ENCODE measurements at regions not wholly inside any gene's neighbourhood (a gene's known extent, or its start where the extent isn't known, plus 50 kb on each side); places are given as distances from the start of the nearest gene placed in this dataset.

DNA sequence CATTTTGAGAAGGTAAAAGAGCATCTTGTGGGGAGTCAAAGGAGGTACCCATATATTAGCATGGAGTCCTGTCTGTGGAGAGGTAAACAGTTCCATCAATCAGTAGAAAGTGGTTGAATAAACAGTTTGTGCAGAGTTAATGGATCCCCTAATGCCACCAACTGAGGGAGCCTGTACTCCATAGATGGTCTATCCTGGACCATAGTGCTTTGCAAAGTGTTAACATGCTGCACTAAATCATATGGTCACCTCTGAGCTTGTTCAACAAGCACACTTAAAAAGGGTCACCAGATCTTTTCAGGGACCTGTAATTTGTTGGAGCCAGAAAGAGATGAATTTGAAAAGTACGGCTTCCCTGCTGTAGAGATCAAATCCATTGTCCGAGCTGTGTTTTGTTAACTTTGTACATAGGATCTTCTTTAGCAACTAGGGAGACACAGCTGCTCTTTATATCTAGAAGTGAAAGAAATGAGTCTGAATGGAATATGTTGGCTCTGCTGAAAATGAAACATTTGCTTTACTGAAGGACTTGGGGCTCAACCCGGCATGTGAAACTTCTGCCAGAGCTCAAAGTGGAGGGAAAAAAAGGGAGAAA, 366.4 kb downstream of the ETNK1 start:
- no peak for DNase-seq (ENCODE audit: low read depth)

DNA sequence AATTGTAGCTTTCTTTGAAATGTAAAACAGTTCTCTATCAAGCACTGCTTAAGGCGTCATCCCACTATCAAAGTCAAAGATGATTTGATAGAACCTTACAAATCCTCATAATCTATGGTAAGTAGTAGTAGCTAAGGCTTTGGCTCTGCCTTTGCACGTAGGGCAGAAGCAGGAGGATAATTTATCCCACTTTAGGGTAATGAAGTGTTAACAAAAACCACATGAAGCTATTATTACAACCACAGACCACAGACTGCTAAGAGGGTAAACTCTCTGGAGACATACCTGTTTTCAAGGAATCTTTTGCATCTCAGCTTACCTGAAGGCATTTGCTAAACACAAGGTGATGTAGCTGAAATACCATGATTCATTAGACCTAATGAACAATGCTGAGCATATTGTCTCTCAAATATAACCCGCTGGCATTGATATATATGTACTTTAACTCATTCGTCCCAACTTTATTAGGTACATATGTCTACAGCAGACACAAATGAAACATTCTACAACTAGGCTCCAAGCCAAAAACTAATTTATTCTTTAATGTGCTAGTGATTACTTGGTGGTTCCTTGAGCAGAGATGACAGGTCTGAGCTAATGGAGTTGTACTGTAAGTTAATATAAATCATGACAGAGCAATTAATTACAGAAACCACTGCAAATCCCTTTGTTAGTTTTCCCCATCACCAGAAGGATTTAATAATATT, 368.8 kb downstream of the ETNK1 start:
- no peak for DNase-seq (ENCODE audit: low read depth)

DNA sequence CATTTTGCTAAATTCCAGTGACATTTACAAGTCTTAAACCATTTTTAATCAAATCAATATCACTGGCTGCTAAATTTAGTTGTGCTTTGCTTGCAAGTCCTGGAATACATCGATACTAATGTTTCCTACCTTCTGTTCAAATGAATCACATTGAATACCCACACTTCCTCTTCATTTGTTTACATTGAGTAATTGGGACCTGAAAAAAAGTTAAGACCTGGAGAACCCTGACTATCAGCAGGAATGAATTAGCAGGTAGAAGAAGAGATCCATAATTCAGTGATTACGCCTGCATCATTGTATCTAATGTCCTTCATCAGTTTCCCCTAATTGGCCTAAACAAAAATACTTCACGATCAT, 369.3 kb downstream of the ETNK1 start:
- no peak for DNase-seq (ENCODE audit: low read depth)

DNA sequence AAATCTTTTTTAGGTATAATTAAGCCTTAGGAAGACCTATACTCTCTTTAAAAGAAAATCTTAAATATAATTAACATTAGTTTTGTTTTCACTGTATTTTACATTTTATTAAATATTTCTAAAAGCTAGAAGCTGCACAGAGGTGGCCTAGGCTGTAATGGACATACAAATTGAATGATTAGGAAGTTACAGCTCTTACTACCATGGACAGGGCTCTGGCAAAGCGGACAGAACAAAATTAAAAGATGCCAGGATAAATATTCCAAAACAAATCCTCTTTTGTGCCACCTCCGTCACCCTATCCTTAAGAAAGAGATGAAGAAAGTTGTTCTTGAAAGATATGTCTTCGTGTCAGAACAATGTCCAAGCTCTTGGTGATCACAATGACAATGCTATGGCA, 376.5 kb downstream of the ETNK1 start:
- DNase-seq (ENCODE audit: low read depth), result no peak

DNA sequence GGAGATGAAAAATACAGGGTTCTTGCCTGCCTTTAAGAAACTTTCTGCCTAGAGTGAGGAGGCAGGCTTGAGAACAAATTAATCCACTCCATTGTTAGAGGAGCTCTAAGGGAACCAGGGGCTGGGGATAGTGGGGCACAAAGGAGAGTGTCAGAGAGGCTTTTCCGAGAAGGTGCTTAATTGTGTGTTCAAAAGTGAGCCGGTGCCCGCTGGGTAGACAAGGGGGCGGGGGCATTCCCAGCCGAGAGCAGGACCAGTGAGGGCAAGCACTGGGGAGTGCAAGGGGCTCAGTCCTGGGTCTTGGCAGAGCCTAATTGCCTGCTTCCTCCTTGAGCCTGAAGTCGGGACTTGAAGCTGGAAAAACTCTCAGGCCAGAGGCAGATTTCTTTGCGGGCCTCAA, 377.4 kb downstream of the ETNK1 start:
- DNase-seq (ENCODE audit: low read depth), result no peak

DNA sequence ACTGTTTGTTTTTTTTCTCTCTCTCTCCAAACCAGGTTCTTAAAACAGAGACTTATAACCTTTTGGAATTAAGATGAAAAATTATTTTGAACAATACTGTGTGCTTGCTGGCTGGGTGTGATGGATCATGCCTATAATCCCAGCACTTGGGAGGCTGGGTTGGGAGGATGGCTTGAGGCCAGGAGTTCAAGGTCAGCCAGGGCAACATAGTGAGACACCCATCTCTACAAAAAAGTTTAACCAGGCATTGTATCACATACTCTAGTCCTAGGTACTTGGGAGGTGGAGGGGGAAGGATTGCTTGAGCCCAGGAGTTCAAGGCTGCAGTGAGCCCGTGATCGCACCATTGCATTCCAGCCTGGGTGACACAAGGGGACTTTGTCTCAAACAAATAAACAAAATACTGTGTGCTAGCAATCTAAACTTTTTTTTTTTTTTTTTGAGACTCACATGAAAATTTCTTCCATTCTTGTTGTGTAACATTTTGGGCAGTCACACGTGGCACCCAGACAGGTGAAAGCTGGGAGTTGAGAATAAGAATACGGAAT, 379.6 kb downstream of the ETNK1 start:
- DNase-seq (ENCODE audit: low read depth), result no peak

DNA sequence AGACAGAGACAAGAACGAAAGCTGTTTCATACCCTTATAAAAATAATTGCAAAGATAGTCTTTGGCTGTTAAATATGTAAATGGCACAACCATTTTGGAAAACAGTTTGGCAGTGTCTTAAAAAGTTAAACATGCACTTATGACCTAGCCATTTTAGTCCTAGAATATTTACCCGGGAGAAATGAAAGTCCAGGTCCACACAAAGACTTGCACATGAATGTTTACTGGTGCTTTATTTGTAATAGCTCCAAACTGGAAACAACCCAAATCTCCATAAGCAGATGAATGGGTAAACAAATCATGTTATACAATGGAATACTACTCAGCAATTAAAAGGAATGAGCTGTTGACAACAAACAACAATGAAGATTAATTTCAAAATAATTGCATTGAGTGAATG, 380.4 kb downstream of the ETNK1 start:
- DNase-seq (ENCODE audit: low read depth), result no peak

DNA sequence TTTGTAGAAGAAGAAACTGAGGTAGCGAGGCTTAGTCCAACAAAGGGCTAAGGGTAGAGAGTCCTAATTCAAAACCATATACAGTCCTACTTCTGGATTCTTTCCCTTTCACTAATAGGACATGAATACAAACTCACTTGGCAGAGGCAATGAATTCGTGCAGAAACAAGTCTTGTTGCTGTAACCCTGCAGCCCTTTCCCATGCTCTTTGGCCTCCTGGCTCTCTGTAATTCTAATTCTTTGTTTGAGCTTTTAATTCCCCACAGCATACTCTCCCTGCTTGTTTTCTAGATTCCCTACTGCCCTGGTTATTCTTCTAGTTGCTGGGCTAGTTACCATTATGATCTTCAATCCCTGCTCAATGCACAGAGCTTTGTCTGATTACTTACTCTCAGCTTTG, 381.4 kb downstream of the ETNK1 start:
- DNase-seq (ENCODE audit: low read depth), result no peak

DNA sequence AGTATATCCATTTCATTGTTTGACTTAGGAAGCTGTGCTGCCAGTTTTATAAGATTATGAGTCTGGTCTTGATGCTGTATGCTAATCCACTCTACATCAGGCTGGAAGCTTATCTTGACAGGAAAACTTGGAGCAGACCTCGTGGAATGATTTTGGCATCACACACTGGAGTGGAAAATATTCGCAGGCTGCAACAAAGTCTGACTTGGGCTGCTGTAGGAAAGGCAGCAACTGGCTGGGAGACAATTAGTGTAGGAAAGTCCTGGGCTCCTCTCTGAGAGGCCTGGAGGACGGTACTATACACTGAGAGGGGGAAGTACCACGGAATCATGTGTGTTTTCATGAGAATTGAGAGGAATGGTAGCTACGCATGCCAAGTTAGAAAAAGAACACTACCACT, 383.7 kb downstream of the ETNK1 start:
- no peak for DNase-seq (ENCODE audit: low read depth)

DNA sequence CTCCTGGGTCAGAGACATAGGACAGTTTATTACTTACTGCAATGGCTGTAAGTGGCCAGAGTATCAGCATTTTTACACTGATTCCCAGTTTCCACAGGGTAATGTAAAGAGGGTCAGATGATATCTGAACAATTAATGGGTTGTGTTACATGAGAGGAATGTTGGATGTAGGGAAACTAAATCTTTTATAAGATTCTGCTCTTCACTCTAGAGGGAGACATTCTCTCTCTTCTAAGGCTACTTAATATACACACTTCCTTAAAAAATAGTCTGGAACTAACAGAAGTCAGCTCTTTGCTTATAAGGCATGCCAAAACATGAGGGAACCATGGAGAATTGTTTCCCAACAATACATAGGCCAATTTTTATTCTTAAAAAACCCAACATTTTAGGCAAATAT, 389.8 kb downstream of the ETNK1 start:
- no peak for DNase-seq (ENCODE audit: low read depth)

DNA sequence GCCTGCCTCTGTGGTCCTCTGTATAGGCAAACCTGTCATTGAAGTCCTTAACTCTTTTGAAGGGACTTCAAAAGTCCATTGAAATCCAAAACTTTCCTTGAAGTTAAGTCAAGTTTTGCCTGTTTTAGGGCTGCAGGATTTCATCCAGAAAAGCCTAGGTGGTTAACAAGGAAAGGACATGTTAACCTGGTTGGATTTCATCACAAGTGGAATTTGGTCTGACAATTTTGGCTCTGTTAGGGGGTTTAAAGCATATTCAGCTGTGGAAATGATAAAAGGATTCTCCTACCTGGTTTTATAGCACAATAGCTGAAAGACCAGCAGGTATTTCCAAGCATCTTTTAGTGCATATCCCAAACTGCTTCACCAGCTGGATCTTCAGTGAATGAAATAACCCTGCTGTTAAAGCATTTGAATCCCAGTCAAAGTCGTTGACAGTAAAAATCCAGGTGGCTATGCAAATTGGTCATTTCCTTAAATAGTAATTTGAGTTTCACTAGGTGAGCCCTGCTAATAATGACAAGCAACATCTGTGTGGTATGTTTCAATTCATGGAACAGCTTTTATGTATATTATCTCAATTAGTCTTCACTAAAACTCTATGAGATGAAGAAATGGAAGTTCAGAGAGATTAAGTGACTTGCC, 400.5 kb downstream of the ETNK1 start:
- no peak for DNase-seq (ENCODE audit: low read depth)

DNA sequence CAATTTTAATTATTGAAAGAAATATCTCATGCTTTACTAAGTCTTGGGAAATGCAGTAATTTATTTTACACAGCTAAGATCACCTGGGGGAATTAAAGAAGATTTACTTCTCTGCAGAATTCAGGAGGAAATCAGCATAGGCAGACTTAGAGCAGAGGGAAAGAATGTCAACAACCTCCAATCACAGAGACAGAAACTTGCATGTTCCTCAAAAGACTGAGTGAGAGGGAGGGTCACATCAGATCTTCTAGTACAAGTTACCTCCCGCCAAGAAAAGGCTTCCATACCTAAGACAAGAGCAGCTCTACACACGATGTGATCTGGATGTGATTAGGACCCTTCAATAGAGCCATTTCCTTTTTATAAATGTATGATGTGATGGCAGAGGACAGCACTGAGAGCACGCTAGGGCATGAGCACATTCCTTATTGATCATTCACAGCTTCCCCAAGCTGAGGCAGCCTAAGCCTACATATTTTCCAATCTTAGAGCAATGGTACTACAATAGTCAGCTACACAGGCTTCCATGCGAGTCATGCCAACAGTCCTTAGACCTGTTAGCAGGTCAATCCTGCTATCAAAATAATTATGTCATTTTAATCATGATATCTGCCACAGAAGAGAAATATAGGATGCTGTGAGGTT, 403.3 kb downstream of the ETNK1 start:
- no peak for DNase-seq (ENCODE audit: low read depth)

DNA sequence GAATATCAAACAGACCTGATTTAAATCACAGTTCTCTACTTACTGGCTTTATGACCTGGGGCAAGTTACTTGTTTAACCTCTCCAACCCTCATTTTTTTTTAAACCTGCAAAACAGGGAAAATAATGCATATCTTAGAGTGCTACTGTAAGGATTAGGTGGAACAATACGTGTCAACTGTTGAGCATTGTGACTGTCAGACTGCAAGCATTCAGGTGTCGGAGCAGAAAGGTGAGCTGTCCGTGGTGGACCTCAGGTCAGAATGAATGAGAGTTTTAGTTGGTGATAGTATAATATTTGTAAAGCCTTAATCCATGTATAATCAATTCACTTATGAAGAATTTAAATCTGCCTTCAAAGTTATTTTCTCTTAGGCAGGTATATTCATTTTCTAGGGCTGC, 404.2 kb downstream of the ETNK1 start:
- DNase-seq (ENCODE audit: low read depth), result no peak

DNA sequence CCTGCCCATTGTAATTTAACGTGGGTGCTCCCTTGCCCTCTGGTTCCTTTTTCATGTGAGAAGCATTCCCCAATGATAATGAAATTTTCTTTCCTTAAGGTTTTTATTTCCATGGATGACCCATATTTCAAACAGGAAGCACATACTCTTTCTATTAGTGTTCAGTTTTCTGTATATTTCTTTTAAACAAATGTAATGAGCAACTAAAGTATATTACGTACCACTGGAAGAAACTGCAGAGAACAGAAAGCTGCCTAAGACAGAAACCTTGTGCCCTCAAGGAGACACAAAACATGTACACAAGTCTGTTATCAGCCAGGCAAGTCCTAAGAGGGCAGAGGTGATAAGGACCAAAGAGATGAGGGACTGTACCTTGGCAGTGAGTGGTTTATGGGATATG, 414.9 kb downstream of the ETNK1 start:
- no peak for DNase-seq (ENCODE audit: low read depth)

DNA sequence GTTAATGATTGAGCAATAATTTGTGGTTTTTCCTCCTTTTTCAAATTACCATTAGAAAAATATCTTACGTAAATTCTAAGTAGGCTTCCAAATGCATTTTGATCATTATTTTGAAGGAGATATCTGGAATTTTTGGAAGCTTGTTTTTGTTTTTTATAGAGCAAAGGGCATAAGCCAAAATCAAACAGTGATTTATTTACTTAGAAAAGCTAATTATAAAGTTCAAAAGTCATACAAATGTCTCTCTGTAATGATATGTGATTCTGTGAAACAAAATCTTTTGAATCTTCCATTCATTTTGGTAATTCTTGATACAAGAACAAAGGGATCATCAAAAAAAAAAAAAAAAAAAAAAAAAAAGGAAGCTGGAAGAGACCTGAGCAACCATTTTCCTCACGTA, 416.8 kb downstream of the ETNK1 start:
- DNase-seq (ENCODE audit: low read depth), result no peak

DNA sequence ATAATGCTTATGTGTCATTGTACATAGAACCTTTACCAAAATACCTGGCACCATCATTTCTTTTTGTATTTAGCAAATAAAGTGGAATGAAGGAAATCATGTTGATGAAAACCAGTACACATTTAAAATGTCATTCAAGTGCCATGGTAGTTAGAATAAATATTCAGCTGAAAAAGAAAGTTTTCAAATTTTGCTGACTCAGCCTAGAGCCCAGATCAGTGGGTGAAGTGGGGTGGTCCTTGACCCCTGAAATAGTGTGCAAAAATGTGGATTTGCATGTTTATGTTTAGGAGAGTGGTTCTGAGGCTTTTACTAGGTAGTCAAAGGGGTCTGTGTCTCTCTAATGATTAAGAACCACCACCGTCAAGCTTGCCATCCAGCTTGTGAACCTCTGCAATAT, 418.7 kb downstream of the ETNK1 start:
- DNase-seq (ENCODE audit: low read depth), result no peak

DNA sequence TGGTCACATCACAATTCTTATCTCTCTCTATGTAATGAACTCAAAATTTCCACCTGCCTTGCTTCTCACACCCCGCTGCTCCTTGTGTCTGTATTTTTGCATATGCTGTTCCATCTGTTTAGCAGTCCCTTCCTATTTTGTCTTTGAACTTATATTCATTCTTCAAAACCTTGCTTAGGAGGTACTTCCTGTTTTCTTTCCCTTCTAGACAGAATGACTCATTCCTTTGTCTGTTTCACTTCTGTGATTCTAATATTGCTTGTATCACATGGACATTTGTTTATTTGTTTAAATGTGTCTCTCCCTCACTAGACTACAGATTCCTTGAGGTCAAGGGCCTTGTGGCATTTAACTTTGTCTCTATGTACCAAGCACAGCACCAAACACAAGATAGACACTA, 424.2 kb downstream of the ETNK1 start:
- no peak for DNase-seq (ENCODE audit: low read depth)

DNA sequence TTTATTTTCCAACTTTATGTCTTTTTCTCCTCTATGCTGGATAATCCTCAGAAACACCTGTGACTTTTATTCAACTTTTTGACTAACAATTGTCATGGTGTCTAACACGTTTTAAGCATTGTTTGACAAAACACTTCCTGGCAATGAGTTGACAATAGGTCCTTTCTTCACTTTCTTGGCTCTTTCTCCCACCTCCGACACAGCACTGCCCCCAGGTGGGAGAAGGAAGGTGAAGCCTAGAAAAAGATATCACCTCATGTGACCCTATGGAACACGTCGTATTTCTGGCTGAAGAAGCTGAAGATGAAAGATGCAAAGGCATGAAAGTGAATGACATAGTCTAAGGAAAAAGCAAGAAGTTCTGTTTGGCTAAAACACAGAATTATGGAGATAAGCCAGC, 430.0 kb downstream of the ETNK1 start:
- DNase-seq (ENCODE audit: low read depth), result no peak

DNA sequence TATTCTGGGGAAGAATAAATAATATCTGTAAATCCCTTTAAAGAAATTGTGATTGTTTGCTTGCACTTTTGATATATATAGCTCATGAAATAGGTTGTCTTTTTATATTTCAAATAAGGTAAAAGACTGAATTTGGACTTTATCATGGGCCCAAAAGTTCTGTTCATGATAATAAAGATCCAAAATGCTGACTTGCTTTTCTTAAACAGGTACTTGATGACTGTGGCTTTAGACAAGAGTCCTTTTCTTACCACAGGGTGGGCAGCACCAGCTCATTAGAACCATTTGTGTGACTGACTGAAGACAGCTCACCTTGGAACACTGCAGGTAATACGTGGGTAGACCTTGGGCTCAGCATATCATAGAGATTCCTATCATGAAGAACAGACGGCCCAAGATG, 432.6 kb downstream of the ETNK1 start:
- DNase-seq (ENCODE audit: low read depth), result no peak

DNA sequence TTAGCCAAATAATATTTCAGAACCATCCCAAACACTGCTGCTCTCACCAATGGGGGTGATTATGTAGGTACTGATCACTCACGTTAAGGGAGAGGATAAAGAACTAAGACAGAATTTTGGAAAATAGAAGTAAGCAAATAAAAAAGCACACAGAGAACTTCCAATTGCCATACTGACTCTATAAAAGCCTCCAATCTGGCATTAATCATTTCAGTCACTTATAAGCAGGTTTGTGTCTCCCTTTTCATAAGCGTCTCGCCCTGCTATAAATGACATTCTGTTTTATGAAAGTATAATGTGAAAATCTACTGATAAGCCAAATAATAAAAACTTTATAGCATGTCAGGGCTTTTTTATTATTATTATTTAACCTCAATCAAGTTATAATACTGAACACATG, 435.2 kb downstream of the ETNK1 start:
- DNase-seq (ENCODE audit: low read depth), result no peak

DNA sequence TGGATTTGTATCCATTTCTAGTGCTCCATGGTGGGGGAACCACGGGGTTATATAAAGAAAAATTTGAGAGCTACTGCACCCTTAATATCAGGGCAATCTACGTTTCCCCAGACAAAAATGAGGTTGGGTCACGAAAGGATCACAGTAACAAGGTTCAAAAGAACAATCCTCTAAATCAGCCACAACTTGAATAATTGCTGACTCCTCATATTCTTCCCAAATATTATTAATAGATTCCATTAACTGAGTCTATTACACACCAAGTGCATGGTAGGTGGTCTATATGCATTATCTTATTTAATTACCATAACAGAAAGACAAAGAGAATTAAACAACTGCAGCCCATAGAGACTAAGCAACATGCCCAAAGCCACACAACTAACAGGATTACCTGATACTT, 438.2 kb downstream of the ETNK1 start:
- DNase-seq (ENCODE audit: low read depth), result no peak

DNA sequence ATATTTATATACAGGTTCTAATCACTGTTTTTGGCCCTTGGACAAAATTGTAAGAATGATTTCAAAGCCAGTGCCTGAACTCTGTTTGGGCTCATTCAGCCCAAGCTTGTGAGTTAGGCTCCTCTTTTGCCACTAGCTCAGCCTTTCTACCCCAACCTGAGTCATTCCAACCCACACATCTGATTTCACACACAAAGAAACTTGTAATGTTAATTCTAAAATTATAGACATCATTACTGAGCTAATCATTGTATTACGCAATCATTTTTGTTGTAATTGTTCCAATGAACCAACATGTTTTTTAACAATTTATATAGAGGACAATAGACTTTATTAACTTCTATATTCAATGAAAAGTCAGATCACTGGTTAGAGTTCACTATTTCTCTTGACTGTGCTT, 441.1 kb downstream of the ETNK1 start:
- no peak for DNase-seq (ENCODE audit: low read depth)

DNA sequence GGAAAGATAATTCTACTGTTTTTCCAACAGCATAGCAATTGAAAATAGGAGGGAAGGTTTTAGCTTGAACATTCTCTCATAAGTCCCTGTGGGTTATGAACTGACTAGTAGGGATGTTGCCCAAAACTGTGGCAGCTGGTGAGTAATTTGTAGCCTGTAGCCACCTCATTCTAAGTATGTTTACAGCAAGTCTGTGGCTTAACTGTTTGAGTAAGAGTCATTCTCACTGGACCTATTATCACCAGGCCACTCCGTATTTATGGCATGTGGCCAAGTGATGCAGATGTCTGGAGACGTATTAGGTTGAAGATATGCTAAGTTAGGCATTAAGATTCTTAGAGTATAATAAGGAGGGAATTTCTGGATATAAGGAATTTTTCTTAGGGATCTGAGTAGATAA, 458.3 kb downstream of the ETNK1 start:
- DNase-seq (ENCODE audit: low read depth), result peak; percentile 92

Measured in HS-5 (cell line).